Chondrocyte (in vitro differentiated cells): ENCODE measurements at regions not wholly inside any gene's neighbourhood (a gene's known extent, or its start where the extent isn't known, plus 50 kb on each side); places are given as distances from the start of the nearest gene placed in this dataset.

Source experiments
- DNase-seq: peaks from one replicate; pipeline ENCODE4 v3.0.0; 2021; ENCODE audit warnings: mixed read lengths, low spot score
- H3K27ac Mint-ChIP-seq: one replicate; pipeline ENCODE4 v1.8.0; 2021; ENCODE audit warnings: mild to moderate bottlenecking, moderate library complexity, mixed read lengths; ENCODE audit not compliant: unreplicated experiment
- H3K27me3 Mint-ChIP-seq: 2 replicates; pipeline ENCODE4 v1.8.0; 2021; ENCODE audit warnings: low read depth, mixed read lengths
- H3K36me3 Mint-ChIP-seq: 2 replicates; pipeline ENCODE4 v1.8.0; 2021; ENCODE audit warnings: low read depth, mixed read lengths
- H3K4me1 Mint-ChIP-seq: 2 replicates; pipeline ENCODE4 v1.8.0; 2021; ENCODE audit warnings: low read depth, mild to moderate bottlenecking, mixed read lengths
- H3K4me3 Mint-ChIP-seq: one replicate; pipeline ENCODE4 v1.8.0; 2021; ENCODE audit warnings: mild to moderate bottlenecking, moderate library complexity, mixed read lengths; ENCODE audit not compliant: unreplicated experiment
- H3K9me3 Mint-ChIP-seq: 2 replicates; pipeline ENCODE4 v1.8.0; 2021; ENCODE audit warnings: low read depth, mixed read lengths
- TF ChIP-seq, protein P1 (sequence below): fragments of 200-600 bp; sonication (generic); IDR thresholded peaks from 2 replicates; pipeline ENCODE4 v1.5.0; 2021; ENCODE audit warnings: antibody characterized with exemption, mild to moderate bottlenecking, moderate library complexity

DNA sequence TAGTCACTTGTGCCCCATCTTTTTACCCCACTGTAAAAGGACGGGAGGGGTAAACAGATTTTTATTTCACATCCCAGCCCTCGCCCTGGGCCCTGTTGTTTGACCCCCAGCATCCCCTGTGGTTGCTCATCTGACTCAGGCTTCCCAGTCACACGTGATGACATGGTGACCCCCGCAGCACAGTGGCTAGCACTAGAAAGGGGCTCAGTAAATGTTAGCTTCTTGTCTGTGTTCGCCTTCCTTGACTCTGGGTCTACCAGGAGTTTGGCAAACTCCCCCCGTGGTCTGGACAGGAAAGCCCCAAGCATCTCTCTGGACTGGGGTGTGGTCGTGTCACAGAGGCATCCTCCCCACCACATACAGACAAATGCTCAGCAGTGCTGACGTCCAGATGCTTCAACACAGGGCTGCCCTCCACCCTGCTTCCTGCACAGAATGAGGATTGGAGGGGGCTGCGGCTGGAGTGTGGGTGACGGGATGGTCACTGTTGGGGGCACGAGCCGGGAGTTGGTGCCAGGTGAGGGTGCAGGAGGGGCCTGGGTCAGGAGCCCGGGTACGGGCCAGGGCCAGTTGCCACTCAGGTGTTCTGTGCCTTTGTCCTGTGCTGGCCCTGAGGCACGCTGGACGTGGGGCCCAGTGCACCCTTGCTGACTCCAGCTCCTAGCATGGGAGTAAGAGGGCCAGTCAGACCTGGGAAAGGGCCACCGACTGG lies 69.1 kb downstream of the METRNL start:
- Mint-ChIP-seq H3K4me1 (peaks cover 43% of the 10 kb centered on the region), H3K27ac (no peak overlapping the region), H3K4me3 (no peak overlapping the region), H3K27me3 (no peaks in the 10 kb centered on the region), H3K9me3 (no peaks in the 10 kb centered on the region), H3K36me3 (no peaks in the 10 kb centered on the region)
- TF ChIP-seq, protein P1, sequence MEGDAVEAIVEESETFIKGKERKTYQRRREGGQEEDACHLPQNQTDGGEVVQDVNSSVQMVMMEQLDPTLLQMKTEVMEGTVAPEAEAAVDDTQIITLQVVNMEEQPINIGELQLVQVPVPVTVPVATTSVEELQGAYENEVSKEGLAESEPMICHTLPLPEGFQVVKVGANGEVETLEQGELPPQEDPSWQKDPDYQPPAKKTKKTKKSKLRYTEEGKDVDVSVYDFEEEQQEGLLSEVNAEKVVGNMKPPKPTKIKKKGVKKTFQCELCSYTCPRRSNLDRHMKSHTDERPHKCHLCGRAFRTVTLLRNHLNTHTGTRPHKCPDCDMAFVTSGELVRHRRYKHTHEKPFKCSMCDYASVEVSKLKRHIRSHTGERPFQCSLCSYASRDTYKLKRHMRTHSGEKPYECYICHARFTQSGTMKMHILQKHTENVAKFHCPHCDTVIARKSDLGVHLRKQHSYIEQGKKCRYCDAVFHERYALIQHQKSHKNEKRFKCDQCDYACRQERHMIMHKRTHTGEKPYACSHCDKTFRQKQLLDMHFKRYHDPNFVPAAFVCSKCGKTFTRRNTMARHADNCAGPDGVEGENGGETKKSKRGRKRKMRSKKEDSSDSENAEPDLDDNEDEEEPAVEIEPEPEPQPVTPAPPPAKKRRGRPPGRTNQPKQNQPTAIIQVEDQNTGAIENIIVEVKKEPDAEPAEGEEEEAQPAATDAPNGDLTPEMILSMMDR = no peak
- peak; percentile 75 for DNase-seq

DNA sequence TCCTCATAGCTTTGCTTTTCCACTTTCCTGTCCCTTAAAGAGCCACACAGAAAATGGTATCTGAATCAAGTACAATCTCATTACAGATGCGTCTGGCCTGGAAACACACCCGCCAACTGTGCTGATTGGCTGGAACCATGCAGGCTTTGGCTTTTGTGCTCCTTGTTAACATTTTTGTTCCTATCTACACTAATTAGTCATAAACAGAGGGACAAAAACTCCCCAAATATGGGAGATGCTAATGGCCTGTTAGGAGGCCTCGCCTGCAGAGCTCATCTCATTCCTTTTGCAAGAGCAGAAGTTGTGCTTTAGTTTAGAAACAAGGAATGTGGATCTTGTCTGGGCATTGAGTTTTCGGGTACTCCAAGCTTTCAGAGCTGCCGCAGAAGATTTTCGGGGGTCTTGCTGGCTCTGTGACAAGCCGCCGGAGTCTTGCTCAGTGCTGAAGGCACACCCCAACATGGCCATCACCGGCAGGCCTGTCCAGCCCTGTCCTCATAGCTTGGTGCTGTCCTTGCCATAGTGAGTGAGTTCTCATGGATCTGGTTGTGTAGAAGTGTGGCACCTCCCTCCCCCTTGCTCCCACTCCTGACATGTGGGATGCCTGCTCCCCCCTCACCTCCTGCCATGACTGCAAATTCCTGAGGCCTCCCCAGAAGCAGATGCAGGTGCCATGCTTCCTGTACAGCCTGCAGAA lies 69.8 kb downstream of the METRNL start:
- Mint-ChIP-seq H3K9me3 (no peaks in the 10 kb centered on the region), H3K36me3 (no peaks in the 10 kb centered on the region), H3K4me3 (no peak overlapping the region), H3K4me1 (peaks cover 40% of the 10 kb centered on the region), H3K27me3 (no peaks in the 10 kb centered on the region), H3K27ac (no peak overlapping the region)
- DNase-seq = peak; percentile 36
- TF ChIP-seq, protein P1 = no peak

GRCh38 chr17:83149761-83150251 lies 70.4 kb downstream of the METRNL start:
- H3K36me3 Mint-ChIP-seq = no peaks in the 10 kb centered on the region
- no peak overlapping the region for H3K4me3 Mint-ChIP-seq
- DNase-seq = peak; percentile 77
- no peaks in the 10 kb centered on the region for H3K27me3 Mint-ChIP-seq
- H3K9me3 Mint-ChIP-seq = no peaks in the 10 kb centered on the region
- peaks cover 39% of the 10 kb centered on the region for H3K4me1 Mint-ChIP-seq
- TF ChIP-seq, protein P1 = no peak
- H3K27ac Mint-ChIP-seq = no peak overlapping the region

GRCh38 chr17:83150369-83151055 lies 71.1 kb downstream of the METRNL start:
- Mint-ChIP-seq H3K4me1 (peaks cover 39% of the 10 kb centered on the region), H3K4me3 (no peak overlapping the region), H3K27me3 (no peaks in the 10 kb centered on the region), H3K36me3 (no peaks in the 10 kb centered on the region), H3K27ac (no peak overlapping the region), H3K9me3 (no peaks in the 10 kb centered on the region)
- TF ChIP-seq, protein P1 = no peak
- peak; percentile 34 for DNase-seq

- Mint-ChIP-seq H3K36me3 (no peaks in the 10 kb centered on the region), H3K9me3 (no peaks in the 10 kb centered on the region), H3K4me3 (peak overlapping the region; percentile 41), H3K27me3 (no peaks in the 10 kb centered on the region), H3K27ac (peak overlapping the region; percentile 90), H3K4me1 (peaks cover 44% of the 10 kb centered on the region)
- TF ChIP-seq, protein P1 = no peak
- peak; percentile 53 for DNase-seq
These were observed 71.6 kb downstream of the METRNL start for GRCh38 chr17:83151056-83151441.
